Esophagus muscularis mucosa (tissue), 4 donors: ENCODE measurements at regions not wholly inside any gene's neighbourhood (a gene's known extent, or its start where the extent isn't known, plus 50 kb on each side); places are given as distances from the start of the nearest gene placed in this dataset.

Experiments
- DNase-seq: peaks from one replicate; pipeline ENCODE4 v3.0.0-alpha.2; 2017; ENCODE audit errors: extremely low spot score
- H3K27ac ChIP-seq, 4 donors: fragments of 200-600 bp; sonication (generic); replicated peaks in 1 of 4; 1 replicate in 3 of 4; 2 replicates in 1 of 4; pipeline ENCODE4 v1.5.1; 2016 to 2019; ENCODE audit warnings: mild to moderate bottlenecking in 1 of 4
- H3K27me3 ChIP-seq, 4 donors: fragments of 200-600 bp; sonication (generic); one replicate each; pipeline versions ENCODE4 v1.5.1 to v1.6.0; 2016 to 2019
- H3K36me3 ChIP-seq, 4 donors: fragments of 200-600 bp; sonication (generic); one replicate each; pipeline ENCODE4 v1.5.1; 2016 to 2019
- H3K4me1 ChIP-seq, 4 donors: fragments of 200-600 bp; sonication (generic); one replicate each; pipeline ENCODE4 v1.5.1; 2016 to 2019
- H3K4me3 ChIP-seq, 4 donors: fragments of 200-600 bp; sonication (generic); 1 replicate in 2 of 4; 2 replicates in 2 of 4; pipeline ENCODE4 v1.5.1; 2016 to 2019; ENCODE audit warnings: mild to moderate bottlenecking in 4 of 4, moderate library complexity in 1 of 4
- H3K9me3 ChIP-seq, 4 donors: fragments of 200-600 bp; sonication (generic); 1 replicate in 3 of 4; 2 replicates in 1 of 4; pipeline ENCODE4 v1.5.1; 2016 to 2019
- CTCF ChIP-seq, 3 experiments: fragments of 200-600 bp in 2 of 3; fragments of 450-650 bp in 1 of 3; sonication (generic) in 2 of 3; IDR thresholded peaks; one replicate each; pipeline ENCODE4 v1.5.1; 2017 to 2019; ENCODE audit warnings: antibody characterized with exemption in 3 of 3, mild to moderate bottlenecking in 2 of 3, moderate library complexity in 1 of 3
- EP300 ChIP-seq: sonication (generic); formaldehyde crosslinking; IDR thresholded peaks from one replicate; pipeline ENCODE4 v1.6.1; 2017; ENCODE audit warnings: antibody characterized with exemption
- POLR2A ChIP-seq: fragments of 450-650 bp; IDR thresholded peaks from one replicate; pipeline ENCODE4 v1.6.1; 2017; ENCODE audit warnings: antibody characterized with exemption, moderate library complexity, mild to moderate bottlenecking, low read depth
- POLR2AphosphoS5 ChIP-seq, 2 donors: sonication (generic); formaldehyde crosslinking; IDR thresholded peaks; one replicate each; pipeline ENCODE4 v1.6.1; 2017; ENCODE audit warnings: antibody characterized with exemption in 2 of 2
- WGBS: methylation state at CpG from one replicate; pipeline ENCODE4 v1.1.5; 2018; 5-methylcytosine and 5-hydroxymethylcytosine counted together
- intact Hi-C: fragments of 100-400 bp; cut with DNase I; formaldehyde crosslinking; loops from one replicate; pipeline ENCODE4 v1.15.1; 2023

- H3K27me3 ChIP-seq, result no peaks in the 10 kb centered on the region
Observed at GRCh38 chr3:132237652-132238032, 79.6 kb upstream of the ACP3 start.

GRCh38 chr3:132239587-132239986, 77.6 kb upstream of the ACP3 start:
- Histone ChIP-seq H3K4me3 (no peak overlapping the region), H3K27me3 (no peaks in the 10 kb centered on the region), H3K9me3 (no peaks in the 10 kb centered on the region), H3K36me3 (no peaks in the 10 kb centered on the region), H3K27ac (no peak overlapping the region), H3K4me1 (no peaks in the 10 kb centered on the region)
- intact Hi-C loops, result no loop called here
- DNase-seq, result no peak
- no peak for TF ChIP-seq CTCF (IDR thresholded peaks at IDR 0.05)
- no peak for TF ChIP-seq POLR2AphosphoS5 (IDR thresholded peaks at IDR 0.05)
- TF ChIP-seq EP300, result no peak
- no peak for TF ChIP-seq POLR2A

More at GRCh38 chr3:132237652-132238032, 79.6 kb upstream of the ACP3 start:
- Histone ChIP-seq H3K4me3 (no peak overlapping the region), H3K9me3 (no peaks in the 10 kb centered on the region), H3K27ac (no peak overlapping the region), H3K4me1 (no peaks in the 10 kb centered on the region), H3K36me3 (no peaks in the 10 kb centered on the region)
- intact Hi-C loops, result no loop called here
- DNase-seq, result no peak
- TF ChIP-seq EP300, result no peak
- no peak for TF ChIP-seq POLR2AphosphoS5 (IDR thresholded peaks at IDR 0.05)
- no peak for TF ChIP-seq CTCF (IDR thresholded peaks at IDR 0.05)
- no peak for TF ChIP-seq POLR2A

- H3K36me3 ChIP-seq, result no peaks in the 10 kb centered on the region
- no peaks in the 10 kb centered on the region for H3K27me3 ChIP-seq
- H3K4me3 ChIP-seq, result no peak overlapping the region
- whole genome bisulfite sequencing, result 93% methylated on average over 3 of the region's 3 CpGs
- H3K4me1 ChIP-seq, result peaks cover 0 to 7% (median 0%) of the 10 kb centered on the region in 4 donors
- no peak for TF ChIP-seq POLR2AphosphoS5 (IDR thresholded peaks at IDR 0.05)
- no peak for TF ChIP-seq EP300
- intact Hi-C loops, result no loop called here
- H3K27ac ChIP-seq, result no peak overlapping the region
- no peaks in the 10 kb centered on the region for H3K9me3 ChIP-seq
- DNase-seq, result no peak
Observed at GRCh38 chr3:132241776-132242514, 75.3 kb upstream of the ACP3 start.

- no peak for DNase-seq
- H3K9me3 ChIP-seq, result no peaks in the 10 kb centered on the region
- H3K4me1 ChIP-seq, result peaks cover 0 to 7% (median 0%) of the 10 kb centered on the region in 4 donors
- TF ChIP-seq CTCF (IDR thresholded peaks at IDR 0.05) (no peak), EP300 (no peak), POLR2AphosphoS5 (IDR thresholded peaks at IDR 0.05) (no peak), POLR2A (no peak)
- H3K27me3 ChIP-seq, result no peaks in the 10 kb centered on the region
- intact Hi-C loops, result no loop called here
- no peaks in the 10 kb centered on the region for H3K36me3 ChIP-seq
- WGBS, result 64% methylated on average over 3 of the region's 3 CpGs
- H3K27ac ChIP-seq, result no peak overlapping the region
- H3K4me3 ChIP-seq, result no peak overlapping the region
Observed at GRCh38 chr3:132242790-132243189, 74.4 kb upstream of the ACP3 start.

GRCh38 chr3:132245552-132246142, 71.6 kb upstream of the ACP3 start:
- TF ChIP-seq EP300, result no peak
- TF ChIP-seq CTCF (IDR thresholded peaks at IDR 0.05), result no peak
- TF ChIP-seq POLR2A, result no peak
- DNase-seq, result no peak
- no peak overlapping the region for H3K4me3 ChIP-seq
- no peaks in the 10 kb centered on the region for H3K27me3 ChIP-seq
- H3K36me3 ChIP-seq, result no peaks in the 10 kb centered on the region
- intact Hi-C loops, result no loop called here
- WGBS, result 36% methylated on average over 3 of the region's 3 CpGs
- peaks cover 0 to 7% (median 0%) of the 10 kb centered on the region in 4 donors for H3K4me1 ChIP-seq
- no peak overlapping the region for H3K27ac ChIP-seq
- no peaks in the 10 kb centered on the region for H3K9me3 ChIP-seq
